ENCODE measurements at regions not wholly inside any gene's neighbourhood (a gene's known extent, or its start where the extent isn't known, plus 50 kb on each side); places are given as distances from the start of the nearest gene placed in this dataset.

- no peaks in the 10 kb centered on the region for H3K79me2 ChIP-seq (ENCODE audit: insufficient read depth, low read length)
- H3K4me2 ChIP-seq (ENCODE audit: low read length): no peak overlapping the region
- H3K9me3 ChIP-seq (ENCODE audit: insufficient read depth, low read depth, low read length): no peaks in the 10 kb centered on the region
- DNase-seq (ENCODE audit: low read depth) (no peak), FAIRE-seq (no peak)
- no peaks in the 10 kb centered on the region for H3K36me3 ChIP-seq (ENCODE audit: insufficient read depth, low read length)
- no peaks in the 10 kb centered on the region for H3K27me3 ChIP-seq (ENCODE audit: insufficient read depth, low read length)
- no peaks in the 10 kb centered on the region for H4K20me1 ChIP-seq (ENCODE audit: insufficient read depth, low read length)
- H3K4me1 ChIP-seq (ENCODE audit: insufficient read depth, low read length): peaks cover 7% of the 10 kb centered on the region
- no peak overlapping the region for H2AFZ ChIP-seq (ENCODE audit: low read depth, low read length)
- no peaks in the 10 kb centered on the region for H3K27me3 Mint-ChIP-seq (ENCODE audit: low read depth, unreplicated experiment)
- H3K36me3 Mint-ChIP-seq (ENCODE audit: low read depth, unreplicated experiment): no peaks in the 10 kb centered on the region
- H3K9me3 Mint-ChIP-seq (ENCODE audit: unreplicated experiment): no peaks in the 10 kb centered on the region
- H3K4me1 Mint-ChIP-seq (ENCODE audit: low read depth, unreplicated experiment): peaks cover 13% of the 10 kb centered on the region
- no peak for TF ChIP-seq CTCF (IDR thresholded peaks at IDR 0.05; ENCODE audit: insufficient read depth, low read depth, low read length)
- TF ChIP-seq EZH2 (IDR thresholded peaks at IDR 0.05; ENCODE audit: insufficient read depth, low read length): no peak
- no peak overlapping the region for H3K4me3 ChIP-seq (ENCODE audit: insufficient read depth, low read depth, low read length)
- no peak overlapping the region for H3K4me3 Mint-ChIP-seq (ENCODE audit: unreplicated experiment)
- no peak overlapping the region for H3K9ac ChIP-seq (ENCODE audit: low read length)
- H3K27ac ChIP-seq (ENCODE audit: low read depth, low read length): no peak overlapping the region
- H3K27ac Mint-ChIP-seq (ENCODE audit: unreplicated experiment): no peak overlapping the region
Observed at GRCh38 chr6:113326781-113327180, 530.4 kb upstream of the MARCKS start.

- Mint-ChIP-seq H3K36me3 (ENCODE audit: low read depth, unreplicated experiment) (no peaks in the 10 kb centered on the region), H3K9me3 (ENCODE audit: unreplicated experiment) (no peaks in the 10 kb centered on the region), H3K27ac (ENCODE audit: unreplicated experiment) (no peak overlapping the region), H3K4me3 (ENCODE audit: unreplicated experiment) (no peak overlapping the region), H3K27me3 (ENCODE audit: low read depth, unreplicated experiment) (no peaks in the 10 kb centered on the region), H3K4me1 (ENCODE audit: low read depth, unreplicated experiment) (peaks cover 13% of the 10 kb centered on the region)
- FAIRE-seq (peak; percentile 41), DNase-seq (ENCODE audit: low read depth) (peak; percentile 96)
- Histone ChIP-seq H3K4me1 (ENCODE audit: insufficient read depth, low read length) (peaks cover 7% of the 10 kb centered on the region), H3K27me3 (ENCODE audit: insufficient read depth, low read length) (no peaks in the 10 kb centered on the region), H4K20me1 (ENCODE audit: insufficient read depth, low read length) (no peaks in the 10 kb centered on the region), H2AFZ (ENCODE audit: low read depth, low read length) (peak overlapping the region; percentile 62), H3K36me3 (ENCODE audit: insufficient read depth, low read length) (no peaks in the 10 kb centered on the region), H3K4me3 (ENCODE audit: insufficient read depth, low read depth, low read length) (no peak overlapping the region), H3K9me3 (ENCODE audit: insufficient read depth, low read depth, low read length) (no peaks in the 10 kb centered on the region), H3K27ac (ENCODE audit: low read depth, low read length) (peak overlapping the region; percentile 43), H3K79me2 (ENCODE audit: insufficient read depth, low read length) (no peaks in the 10 kb centered on the region), H3K4me2 (ENCODE audit: low read length) (peak overlapping the region; percentile 66), H3K9ac (ENCODE audit: low read length) (no peak overlapping the region)
- TF ChIP-seq EZH2 (IDR thresholded peaks at IDR 0.05; ENCODE audit: insufficient read depth, low read length): no peak
- no peak for TF ChIP-seq CTCF (IDR thresholded peaks at IDR 0.05; ENCODE audit: insufficient read depth, low read depth, low read length)
Observed at GRCh38 chr6:113328886-113329381, 528.2 kb upstream of the MARCKS start.

- H3K79me2 ChIP-seq (ENCODE audit: insufficient read depth, low read length): no peaks in the 10 kb centered on the region
- H3K36me3 ChIP-seq (ENCODE audit: insufficient read depth, low read length): no peaks in the 10 kb centered on the region
- no peak overlapping the region for H2AFZ ChIP-seq (ENCODE audit: low read depth, low read length)
- no peaks in the 10 kb centered on the region for H3K9me3 Mint-ChIP-seq (ENCODE audit: unreplicated experiment)
- H3K4me2 ChIP-seq (ENCODE audit: low read length): no peak overlapping the region
- H3K9me3 ChIP-seq (ENCODE audit: insufficient read depth, low read depth, low read length): no peaks in the 10 kb centered on the region
- peaks cover 13% of the 10 kb centered on the region for H3K4me1 Mint-ChIP-seq (ENCODE audit: low read depth, unreplicated experiment)
- H3K27me3 ChIP-seq (ENCODE audit: insufficient read depth, low read length): no peaks in the 10 kb centered on the region
- H3K36me3 Mint-ChIP-seq (ENCODE audit: low read depth, unreplicated experiment): no peaks in the 10 kb centered on the region
- no peaks in the 10 kb centered on the region for H3K27me3 Mint-ChIP-seq (ENCODE audit: low read depth, unreplicated experiment)
- TF ChIP-seq EZH2 (IDR thresholded peaks at IDR 0.05; ENCODE audit: insufficient read depth, low read length) (no peak), CTCF (IDR thresholded peaks at IDR 0.05; ENCODE audit: insufficient read depth, low read depth, low read length) (no peak)
- FAIRE-seq (no peak), DNase-seq (ENCODE audit: low read depth) (no peak)
- H3K27ac ChIP-seq (ENCODE audit: low read depth, low read length): no peak overlapping the region
- H3K4me1 ChIP-seq (ENCODE audit: insufficient read depth, low read length): peaks cover 7% of the 10 kb centered on the region
- no peak overlapping the region for H3K4me3 Mint-ChIP-seq (ENCODE audit: unreplicated experiment)
- H3K4me3 ChIP-seq (ENCODE audit: insufficient read depth, low read depth, low read length): no peak overlapping the region
- no peak overlapping the region for H3K27ac Mint-ChIP-seq (ENCODE audit: unreplicated experiment)
- H4K20me1 ChIP-seq (ENCODE audit: insufficient read depth, low read length): no peaks in the 10 kb centered on the region
- H3K9ac ChIP-seq (ENCODE audit: low read length): no peak overlapping the region
Observed at GRCh38 chr6:113329942-113330635, 527.1 kb upstream of the MARCKS start.
